H9 (cell line): ENCODE measurements at regions not wholly inside any gene's neighbourhood (a gene's known extent, or its start where the extent isn't known, plus 50 kb on each side); places are given as distances from the start of the nearest gene placed in this dataset.

ENCODE experiments used
- DNase-seq: peaks from one replicate; pipeline ENCODE4 v3.0.0-alpha.2; 2017
- H2AFZ ChIP-seq: one replicate; pipeline ENCODE4 v1.6.1; 2013; ENCODE audit warnings: mild to moderate bottlenecking, low read length, control low read depth, moderate library complexity
- H2AK5ac ChIP-seq: 2 replicates; pipeline ENCODE4 v1.6.1; 2013; ENCODE audit warnings: low read length, control low read depth, mixed read lengths; ENCODE audit not compliant: insufficient read length
- H2BK120ac ChIP-seq: one replicate; pipeline ENCODE4 v1.6.1; 2013; ENCODE audit warnings: low read depth, mild to moderate bottlenecking, low read length, control low read depth, inconsistent platforms; ENCODE audit not compliant: poor library complexity, severe bottlenecking
- H2BK12ac ChIP-seq: 2 replicates; pipeline ENCODE4 v1.6.1; 2013; ENCODE audit warnings: low read length, control low read depth, mixed read lengths, low read depth; ENCODE audit not compliant: insufficient read length
- H2BK15ac ChIP-seq: 2 replicates; pipeline ENCODE4 v1.6.1; 2013; ENCODE audit warnings: low read depth, low read length, control low read depth
- H2BK20ac ChIP-seq: one replicate; pipeline ENCODE4 v1.6.1; 2013; ENCODE audit warnings: low read depth, mild to moderate bottlenecking, low read length, control low read depth, inconsistent platforms; ENCODE audit not compliant: poor library complexity, severe bottlenecking
- H2BK5ac ChIP-seq: 2 replicates; pipeline ENCODE4 v1.6.1; 2013; ENCODE audit warnings: low read length, control low read depth, mixed read lengths; ENCODE audit not compliant: insufficient read length
- H3K14ac ChIP-seq: 2 replicates; pipeline ENCODE4 v1.6.1; 2013; ENCODE audit warnings: low read length, control low read depth; ENCODE audit not compliant: insufficient read depth
- H3K18ac ChIP-seq: 2 replicates; pipeline ENCODE4 v1.6.1; 2013; ENCODE audit warnings: low read depth, mild to moderate bottlenecking, mixed read lengths, low read length, control low read depth; ENCODE audit not compliant: insufficient read length
- H3K23ac ChIP-seq: 2 replicates; pipeline ENCODE4 v1.6.1; 2013; ENCODE audit warnings: low read length, control low read depth, mixed read lengths, low read depth; ENCODE audit not compliant: insufficient read length
- H3K23me2 ChIP-seq: 2 replicates; pipeline ENCODE4 v1.6.1; 2013; ENCODE audit warnings: low read depth, mild to moderate bottlenecking, mixed read lengths, low read length, control low read depth; ENCODE audit not compliant: insufficient read length, poor library complexity, severe bottlenecking
- H3K27ac ChIP-seq: 2 replicates; pipeline ENCODE4 v1.5.1; 2013; ENCODE audit warnings: low read length, control low read depth, mixed read lengths, low read depth; ENCODE audit not compliant: insufficient read length
- H3K27me3 ChIP-seq: 2 replicates; pipeline ENCODE4 v1.6.1; 2013; ENCODE audit warnings: low read length, control low read depth, inconsistent platforms; ENCODE audit not compliant: insufficient read depth
- H3K4ac ChIP-seq: 2 replicates; pipeline ENCODE4 v1.6.1; 2013; ENCODE audit warnings: low read depth, mild to moderate bottlenecking, control low read depth, inconsistent platforms, low read length, moderate library complexity
- H3K4me1 ChIP-seq: 2 replicates; pipeline ENCODE4 v1.6.1; 2013; ENCODE audit warnings: low read length, control low read depth, inconsistent platforms; ENCODE audit not compliant: insufficient read depth
- H3K4me2 ChIP-seq: 2 replicates; pipeline ENCODE4 v1.6.1; 2013; ENCODE audit warnings: low read length, control low read depth, mixed read lengths; ENCODE audit not compliant: insufficient read length, insufficient read depth
- H3K56ac ChIP-seq: 2 replicates; pipeline ENCODE4 v1.6.1; 2013; ENCODE audit warnings: low read depth, mild to moderate bottlenecking, mixed read lengths, low read length, control low read depth; ENCODE audit not compliant: insufficient read length
- H3K79me1 ChIP-seq: 2 replicates; pipeline ENCODE4 v1.6.1; 2013; ENCODE audit warnings: low read depth, mild to moderate bottlenecking, moderate library complexity, low read length, control low read depth, inconsistent platforms; ENCODE audit not compliant: insufficient read depth, poor library complexity, severe bottlenecking
- H3K79me2 ChIP-seq: 2 replicates; pipeline ENCODE4 v1.6.1; 2013; ENCODE audit warnings: low read length, control low read depth, inconsistent platforms; ENCODE audit not compliant: insufficient read depth
- H3K9ac ChIP-seq: 2 replicates; pipeline ENCODE4 v1.6.1; 2013; ENCODE audit warnings: low read length, control low read depth, mixed read lengths; ENCODE audit not compliant: insufficient read length; ENCODE audit errors: extremely low read depth
- H3K9me3 ChIP-seq: one replicate; pipeline ENCODE4 v1.6.1; 2013; ENCODE audit warnings: low read depth, low read length, inconsistent platforms; ENCODE audit not compliant: control insufficient read depth
- H3T11ph ChIP-seq: one replicate; pipeline ENCODE4 v1.6.1; 2013; ENCODE audit warnings: mild to moderate bottlenecking, low read length, control low read depth, inconsistent platforms
- H4K20me1 ChIP-seq: one replicate; pipeline ENCODE4 v1.6.1; 2013; ENCODE audit not compliant: control insufficient read depth, insufficient read length, insufficient read depth
- H4K5ac ChIP-seq: 2 replicates; pipeline ENCODE4 v1.6.1; 2013; ENCODE audit warnings: low read depth, mild to moderate bottlenecking, mixed read lengths, low read length, control low read depth; ENCODE audit not compliant: insufficient read length
- H4K8ac ChIP-seq: replicated peaks from 2 replicates; pipeline ENCODE4 v1.6.1; 2013; ENCODE audit warnings: low read length, control low read depth, mixed read lengths, low read depth; ENCODE audit not compliant: insufficient read length
- H4K91ac ChIP-seq: 2 replicates; pipeline ENCODE4 v1.6.1; 2013; ENCODE audit warnings: low read depth, mild to moderate bottlenecking, moderate library complexity, mixed read lengths, low read length, control low read depth; ENCODE audit not compliant: insufficient read length
- H3K27ac Mint-ChIP-seq, 3 experiments: 2 replicates in 2 of 3; 3 replicates in 1 of 3; pipeline ENCODE4 v1.8.0; 2020 to 2021; ENCODE audit warnings: mixed read lengths in 3 of 3, mild to moderate bottlenecking in 1 of 3, moderate library complexity in 1 of 3
- H3K27me3 Mint-ChIP-seq: 2 replicates; pipeline ENCODE4 v1.8.0; 2021; ENCODE audit warnings: low read depth, mild to moderate bottlenecking, moderate library complexity, mixed read lengths
- H3K36me3 Mint-ChIP-seq, 3 experiments: 2 replicates in 2 of 3; 3 replicates in 1 of 3; pipeline ENCODE4 v1.8.0; 2020 to 2021; ENCODE audit warnings: low read depth in 3 of 3, mixed read lengths in 3 of 3; ENCODE audit not compliant: insufficient read depth in 1 of 3
- H3K4me1 Mint-ChIP-seq, 2 experiments: 2 replicates each; pipeline ENCODE4 v1.8.0; 2020; ENCODE audit warnings: mixed read lengths in 2 of 2
- H3K4me3 Mint-ChIP-seq, 2 experiments: 2 replicates in 1 of 2; 3 replicates in 1 of 2; pipeline ENCODE4 v1.8.0; 2020 to 2021; ENCODE audit warnings: mild to moderate bottlenecking in 2 of 2, mixed read lengths in 2 of 2, moderate library complexity in 1 of 2
- H3K9me3 Mint-ChIP-seq, 2 experiments: 2 replicates in 1 of 2; 3 replicates in 1 of 2; pipeline ENCODE4 v1.8.0; 2020; ENCODE audit warnings: mild to moderate bottlenecking in 2 of 2, mixed read lengths in 2 of 2, moderate library complexity in 1 of 2
- WGBS: extraction: QIAGEN DNeasy Blood & Tissue Kit; methylation state at CpG from one replicate; pipeline ENCODE4 v1.1.7; 2013; ENCODE audit warnings: missing lambda C conversion rate, low lambda C conversion rate, mixed read lengths; ENCODE audit not compliant: insufficient read length; ENCODE audit errors: extremely low coverage; 5-methylcytosine and 5-hydroxymethylcytosine counted together
- TF ChIP-seq, protein P1 (sequence below): fragments of 200-600 bp; sonication (generic); conservative IDR thresholded peaks from 3 replicates; pipeline ENCODE4 v1.8.0; 2021; ENCODE audit warnings: antibody characterized with exemption, mild to moderate bottlenecking

DNA sequence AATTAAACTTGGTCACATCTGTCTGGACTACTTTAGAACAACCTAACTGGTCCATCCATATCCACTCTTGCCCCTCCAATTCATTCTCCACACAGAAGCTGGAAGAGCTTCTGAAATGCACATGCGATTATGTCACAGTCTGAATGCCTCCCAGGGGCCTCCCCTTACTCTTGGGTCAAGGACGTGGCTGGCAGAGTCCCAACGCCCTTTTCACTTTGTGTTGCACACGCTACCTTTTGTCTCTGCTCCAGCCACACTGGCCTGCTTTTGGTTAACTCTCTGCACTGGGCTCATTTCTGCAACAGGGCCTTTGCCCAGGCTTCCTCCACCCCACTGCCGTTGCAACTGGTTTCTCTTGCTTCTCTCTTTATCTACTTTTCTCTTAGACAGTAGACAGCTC is 245.2 kb downstream of the IL20RB start:
- H3K27ac Mint-ChIP-seq, result no peak overlapping the region; a peak in 1 of 7 replicates
- H3K9me3 ChIP-seq, result no peaks in the 10 kb centered on the region

More for the DNA sequence above, 245.2 kb downstream of the IL20RB start:
- Histone ChIP-seq H2BK120ac (no peak overlapping the region), H3K23me2 (no peaks in the 10 kb centered on the region), H4K91ac (no peak overlapping the region), H3K23ac (no peak overlapping the region), H2AFZ (no peak overlapping the region), H2BK12ac (no peak overlapping the region), H3K79me1 (no peaks in the 10 kb centered on the region), H2AK5ac (no peak overlapping the region), H3K4ac (no peak overlapping the region), H4K5ac (no peak overlapping the region), H3K56ac (no peak overlapping the region), H4K8ac (no peak overlapping the region), H2BK5ac (no peak overlapping the region), H2BK15ac (no peak overlapping the region), H3T11ph (no peak overlapping the region), H3K79me2 (no peaks in the 10 kb centered on the region), H3K4me2 (no peak overlapping the region), H3K18ac (no peak overlapping the region), H2BK20ac (no peak overlapping the region), H3K27ac (no peak overlapping the region), H3K9ac (no peak overlapping the region), H3K14ac (no peak overlapping the region), H3K4me1 (no peaks in the 10 kb centered on the region), H4K20me1 (no peaks in the 10 kb centered on the region), H3K27me3 (no peaks in the 10 kb centered on the region)
- Mint-ChIP-seq H3K4me3 (no peak overlapping the region), H3K36me3 (peaks cover 7 to 8% (median 7%) of the 10 kb centered on the region in 3 experiments; a peak in 6 of 7 replicates), H3K27me3 (no peaks in the 10 kb centered on the region; the same call in 1 of the 2 replicates), H3K9me3 (peaks cover 10 to 12% of the 10 kb centered on the region in 2 experiments), H3K4me1 (peaks cover 9 to 13% of the 10 kb centered on the region in 2 experiments; a peak in 3 of 4 replicates)
- no CpG with 5 or more reads among the region's 5 CpGs for WGBS
- no peak for DNase-seq
- TF ChIP-seq, protein P1, sequence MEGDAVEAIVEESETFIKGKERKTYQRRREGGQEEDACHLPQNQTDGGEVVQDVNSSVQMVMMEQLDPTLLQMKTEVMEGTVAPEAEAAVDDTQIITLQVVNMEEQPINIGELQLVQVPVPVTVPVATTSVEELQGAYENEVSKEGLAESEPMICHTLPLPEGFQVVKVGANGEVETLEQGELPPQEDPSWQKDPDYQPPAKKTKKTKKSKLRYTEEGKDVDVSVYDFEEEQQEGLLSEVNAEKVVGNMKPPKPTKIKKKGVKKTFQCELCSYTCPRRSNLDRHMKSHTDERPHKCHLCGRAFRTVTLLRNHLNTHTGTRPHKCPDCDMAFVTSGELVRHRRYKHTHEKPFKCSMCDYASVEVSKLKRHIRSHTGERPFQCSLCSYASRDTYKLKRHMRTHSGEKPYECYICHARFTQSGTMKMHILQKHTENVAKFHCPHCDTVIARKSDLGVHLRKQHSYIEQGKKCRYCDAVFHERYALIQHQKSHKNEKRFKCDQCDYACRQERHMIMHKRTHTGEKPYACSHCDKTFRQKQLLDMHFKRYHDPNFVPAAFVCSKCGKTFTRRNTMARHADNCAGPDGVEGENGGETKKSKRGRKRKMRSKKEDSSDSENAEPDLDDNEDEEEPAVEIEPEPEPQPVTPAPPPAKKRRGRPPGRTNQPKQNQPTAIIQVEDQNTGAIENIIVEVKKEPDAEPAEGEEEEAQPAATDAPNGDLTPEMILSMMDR, result no peak
